ENCODE measurements at regions not wholly inside any gene's neighbourhood (a gene's known extent, or its start where the extent isn't known, plus 50 kb on each side); places are given as distances from the start of the nearest gene placed in this dataset.

DNA sequence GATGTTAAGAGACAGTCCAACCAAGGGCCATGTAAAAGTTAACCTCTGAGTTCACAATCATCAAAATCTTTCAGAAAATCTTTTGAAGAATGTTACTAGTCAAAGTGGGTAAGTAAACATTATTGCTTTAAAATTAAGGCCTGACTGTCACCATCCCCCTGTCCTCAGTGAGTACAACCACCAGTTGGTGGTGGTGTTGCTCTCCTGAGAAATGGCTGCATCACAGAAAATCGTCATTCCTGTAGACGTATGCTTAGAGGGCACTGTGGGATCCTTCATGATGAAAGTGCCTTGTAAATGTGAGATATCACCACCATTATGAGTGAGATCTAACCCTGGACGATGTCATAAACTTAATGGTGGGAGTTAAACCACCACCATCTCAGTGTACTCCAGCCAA lies 451.2 kb downstream of the RPS29 start:
- TF ChIP-seq, protein P1, sequence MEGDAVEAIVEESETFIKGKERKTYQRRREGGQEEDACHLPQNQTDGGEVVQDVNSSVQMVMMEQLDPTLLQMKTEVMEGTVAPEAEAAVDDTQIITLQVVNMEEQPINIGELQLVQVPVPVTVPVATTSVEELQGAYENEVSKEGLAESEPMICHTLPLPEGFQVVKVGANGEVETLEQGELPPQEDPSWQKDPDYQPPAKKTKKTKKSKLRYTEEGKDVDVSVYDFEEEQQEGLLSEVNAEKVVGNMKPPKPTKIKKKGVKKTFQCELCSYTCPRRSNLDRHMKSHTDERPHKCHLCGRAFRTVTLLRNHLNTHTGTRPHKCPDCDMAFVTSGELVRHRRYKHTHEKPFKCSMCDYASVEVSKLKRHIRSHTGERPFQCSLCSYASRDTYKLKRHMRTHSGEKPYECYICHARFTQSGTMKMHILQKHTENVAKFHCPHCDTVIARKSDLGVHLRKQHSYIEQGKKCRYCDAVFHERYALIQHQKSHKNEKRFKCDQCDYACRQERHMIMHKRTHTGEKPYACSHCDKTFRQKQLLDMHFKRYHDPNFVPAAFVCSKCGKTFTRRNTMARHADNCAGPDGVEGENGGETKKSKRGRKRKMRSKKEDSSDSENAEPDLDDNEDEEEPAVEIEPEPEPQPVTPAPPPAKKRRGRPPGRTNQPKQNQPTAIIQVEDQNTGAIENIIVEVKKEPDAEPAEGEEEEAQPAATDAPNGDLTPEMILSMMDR (IDR thresholded peaks at IDR 0.05 in 2 of 3, conservative IDR thresholded peaks at IDR 0.05 in 1 of 3; ENCODE audit: borderline replicate concordance in 1 of 3, insufficient read depth in 1 of 3, low read depth in 2 of 3, low read length in 2 of 3): peak in 1 of 3 experiments; percentile 9; a peak in 2 of 6 replicates
- TF ChIP-seq RAD21 (IDR thresholded peaks at IDR 0.05; ENCODE audit: low read depth): peak; percentile 23; the same call in 1 of the 2 replicates
- no peak for TF ChIP-seq CEBPB (IDR thresholded peaks at IDR 0.05; ENCODE audit: low read depth)
- Histone ChIP-seq H3K36me3 (ENCODE audit: control insufficient read depth in 1 of 2, insufficient read depth in 2 of 2, low read length in 2 of 2) (no peaks in the 10 kb centered on the region), H3K27me3 (ENCODE audit: insufficient read depth, low read length) (no peaks in the 10 kb centered on the region), H3K4me2 (ENCODE audit: low read length) (no peak overlapping the region), H3K27ac (ENCODE audit: low read depth, low read length) (no peak overlapping the region), H3K9ac (ENCODE audit: low read length) (no peak overlapping the region), H3K4me3 (replicated peaks in 1 of 2; ENCODE audit: low read depth in 1 of 2, low read length in 2 of 2) (no peak overlapping the region), H3K9me3 (ENCODE audit: control insufficient read depth in 1 of 2, insufficient read depth in 1 of 2, low read depth in 1 of 2, low read length in 2 of 2) (no peaks in the 10 kb centered on the region), H4K20me1 (ENCODE audit: insufficient read depth) (no peaks in the 10 kb centered on the region), H3K79me2 (ENCODE audit: insufficient read depth, low read length) (no peaks in the 10 kb centered on the region), H3K9me2 (ENCODE audit: insufficient read depth) (no peaks in the 10 kb centered on the region), H3K4me1 (ENCODE audit: control insufficient read depth in 1 of 2, insufficient read depth in 2 of 2, low read length in 2 of 2) (no peaks in the 10 kb centered on the region), H2AFZ (ENCODE audit: low read depth, low read length, poor library complexity, severe bottlenecking) (no peak overlapping the region)
- ChIA-PET RAD21 (ENCODE audit: low non-redundant PET in 1 of 2, low total read pairs in 2 of 2, uncharacterized antibody in 2 of 2, unreplicated experiment in 2 of 2) (no interaction called here), POLR2A (no interaction called here), CTCF (no interaction called here)
- DNase-seq (ENCODE audit: low read depth, low spot score) (peak; percentile 0), ATAC-seq (no peak)
- no TSS peak for BruUV-seq (replicated peaks)
- intact Hi-C loops (cut with micrococcal nuclease): no loop called here

DNA sequence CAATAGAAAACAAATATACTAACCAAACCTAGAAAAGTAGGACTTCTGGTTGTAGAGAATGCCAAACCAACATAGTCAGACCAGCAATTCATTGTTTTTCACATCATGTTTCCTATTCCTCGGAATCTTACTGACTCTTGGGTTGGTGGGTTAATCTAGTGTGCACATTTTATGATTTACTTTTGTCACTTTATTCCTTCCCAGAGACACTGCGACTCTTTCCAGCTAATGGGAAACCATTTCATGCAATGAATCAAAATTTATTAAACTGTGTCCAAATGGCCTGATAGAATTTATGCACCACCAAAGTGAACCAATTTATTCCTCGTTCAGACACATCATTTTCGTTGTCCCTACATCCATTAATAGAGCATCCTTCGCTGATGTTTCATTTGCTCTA lies 464.9 kb downstream of the RPS29 start:
- Histone ChIP-seq H3K79me2 (ENCODE audit: insufficient read depth, low read length) (no peaks in the 10 kb centered on the region), H3K36me3 (ENCODE audit: control insufficient read depth in 1 of 2, insufficient read depth in 2 of 2, low read length in 2 of 2) (no peaks in the 10 kb centered on the region), H2AFZ (ENCODE audit: low read depth, low read length, poor library complexity, severe bottlenecking) (no peak overlapping the region), H3K9me3 (ENCODE audit: control insufficient read depth in 1 of 2, insufficient read depth in 1 of 2, low read depth in 1 of 2, low read length in 2 of 2) (no peaks in the 10 kb centered on the region), H3K9ac (ENCODE audit: low read length) (no peak overlapping the region), H3K27me3 (ENCODE audit: insufficient read depth, low read length) (no peaks in the 10 kb centered on the region), H3K9me2 (ENCODE audit: insufficient read depth) (no peaks in the 10 kb centered on the region), H3K4me3 (replicated peaks in 1 of 2; ENCODE audit: low read depth in 1 of 2, low read length in 2 of 2) (no peak overlapping the region), H3K4me1 (ENCODE audit: control insufficient read depth in 1 of 2, insufficient read depth in 2 of 2, low read length in 2 of 2) (no peaks in the 10 kb centered on the region), H3K4me2 (ENCODE audit: low read length) (no peak overlapping the region), H3K27ac (ENCODE audit: low read depth, low read length) (no peak overlapping the region), H4K20me1 (ENCODE audit: insufficient read depth) (no peaks in the 10 kb centered on the region)
- DNase-seq (ENCODE audit: low read depth, low spot score) (no peak), ATAC-seq (no peak)
- POLR2A ChIA-PET: no interaction called here
- RAD21 ChIA-PET (ENCODE audit: low non-redundant PET in 1 of 2, low total read pairs in 2 of 2, uncharacterized antibody in 2 of 2, unreplicated experiment in 2 of 2): no interaction called here
- CTCF ChIA-PET: no interaction called here
- intact Hi-C loops (cut with micrococcal nuclease): no loop called here
- BruUV-seq (replicated peaks): no TSS peak
- no peak for TF ChIP-seq SRF (IDR thresholded peaks at IDR 0.05; ENCODE audit: low read depth)
- no peak for TF ChIP-seq JUND (IDR thresholded peaks at IDR 0.05)
- no peak for TF ChIP-seq RAD21 (IDR thresholded peaks at IDR 0.05; ENCODE audit: low read depth)
- TF ChIP-seq ELF1 (IDR thresholded peaks at IDR 0.05; ENCODE audit: borderline replicate concordance, low read depth): no peak
- TF ChIP-seq, protein P1 (IDR thresholded peaks at IDR 0.05 in 2 of 3, conservative IDR thresholded peaks at IDR 0.05 in 1 of 3; ENCODE audit: borderline replicate concordance in 1 of 3, insufficient read depth in 1 of 3, low read depth in 2 of 3, low read length in 2 of 3): no peak
- TF ChIP-seq, protein P2, sequence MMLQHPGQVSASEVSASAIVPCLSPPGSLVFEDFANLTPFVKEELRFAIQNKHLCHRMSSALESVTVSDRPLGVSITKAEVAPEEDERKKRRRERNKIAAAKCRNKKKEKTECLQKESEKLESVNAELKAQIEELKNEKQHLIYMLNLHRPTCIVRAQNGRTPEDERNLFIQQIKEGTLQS (IDR thresholded peaks at IDR 0.05): no peak
- TF ChIP-seq, protein P3, sequence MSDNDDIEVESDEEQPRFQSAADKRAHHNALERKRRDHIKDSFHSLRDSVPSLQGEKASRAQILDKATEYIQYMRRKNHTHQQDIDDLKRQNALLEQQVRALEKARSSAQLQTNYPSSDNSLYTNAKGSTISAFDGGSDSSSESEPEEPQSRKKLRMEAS (IDR thresholded peaks at IDR 0.05): no peak
- TF ChIP-seq SP1 (IDR thresholded peaks at IDR 0.05; ENCODE audit: low read depth): no peak
- no peak for TF ChIP-seq EZH2phosphoT487 (IDR thresholded peaks at IDR 0.05; ENCODE audit: borderline replicate concordance)
- TF ChIP-seq EZH2 (IDR thresholded peaks at IDR 0.05): no peak
- no peak for TF ChIP-seq SIN3A (IDR thresholded peaks at IDR 0.05; ENCODE audit: low read depth)
- no peak for TF ChIP-seq YY1 (IDR thresholded peaks at IDR 0.05; ENCODE audit: extremely low read depth, insufficient replicate concordance, low read depth, low read length)
